ENCODE measurements at regions not wholly inside any gene's neighbourhood (a gene's known extent, or its start where the extent isn't known, plus 50 kb on each side); places are given as distances from the start of the nearest gene placed in this dataset.
"Not testable (repeated sequence)": the region's sequence is repeated elsewhere in the genome, so short reads cannot be mapped to it uniquely, and the experiment has no call there.

- no peak for DNase-seq
Observed at GRCh38 chr4:130922955-130923354, 1827.0 kb downstream of the C4orf33 start.

DNA sequence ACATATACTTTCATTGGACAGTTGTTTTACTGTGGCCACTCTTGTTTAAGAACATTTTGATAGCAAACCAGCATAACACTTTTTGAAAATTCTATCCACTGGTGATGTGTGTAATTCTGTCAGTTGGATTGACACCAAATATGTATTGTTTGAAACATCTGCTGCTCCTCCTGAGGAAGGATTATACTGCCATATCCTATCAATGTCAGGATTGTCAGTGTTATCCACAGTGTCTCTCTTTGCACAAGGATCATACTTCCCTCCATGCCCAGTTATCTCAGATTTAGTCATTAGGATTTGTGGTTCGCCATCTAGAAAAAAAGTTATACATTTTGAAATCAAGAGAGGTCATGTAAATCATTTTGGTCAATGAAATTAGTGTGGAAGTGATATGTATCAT is 1859.6 kb downstream of the C4orf33 start:
- no peak for DNase-seq

DNA sequence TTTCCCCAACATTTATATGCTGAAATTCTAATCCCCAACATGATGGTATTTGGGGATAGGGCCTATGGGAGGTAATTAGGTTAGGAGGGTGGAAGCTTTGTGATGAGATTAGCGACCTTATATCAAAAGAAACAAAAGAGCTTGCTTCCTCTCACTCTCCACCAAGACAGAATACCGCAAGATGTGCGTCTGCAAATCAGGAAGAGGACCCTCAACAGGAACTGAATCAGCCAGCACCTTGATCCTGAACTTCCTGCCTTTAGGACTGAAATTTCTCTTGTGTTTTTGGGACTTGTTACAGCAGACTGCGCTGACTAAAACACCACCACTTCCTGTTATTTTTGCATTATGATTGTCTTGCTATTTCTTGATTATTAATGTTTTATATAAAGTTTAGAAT is 1889.4 kb downstream of the C4orf33 start:
- no peak for DNase-seq

- no peak for DNase-seq
Observed at GRCh38 chr4:130995988-130996387, 1900.0 kb downstream of the C4orf33 start.

GRCh38 chr4:131001371-131001770 is 1905.4 kb downstream of the C4orf33 start:
- DNase-seq = no peak

DNA sequence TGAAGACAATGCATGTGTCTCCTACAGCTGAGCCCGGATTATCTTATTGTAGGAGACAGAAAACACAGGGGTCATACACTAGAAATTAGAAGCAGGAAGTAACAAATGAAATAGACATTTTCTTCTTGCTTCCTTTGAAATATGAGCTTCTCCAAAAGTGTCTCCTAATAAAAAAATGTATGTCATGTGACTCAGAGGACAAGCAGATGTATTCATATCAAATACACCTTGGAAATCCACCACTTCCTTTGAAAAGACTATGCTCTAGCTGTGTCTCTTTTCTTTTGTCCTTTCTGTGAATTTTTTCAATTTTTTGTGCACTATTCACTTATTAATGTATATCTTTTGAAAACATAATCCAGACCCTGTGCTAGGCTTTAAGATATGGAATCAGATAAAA is 1906.2 kb downstream of the C4orf33 start:
- no peak for DNase-seq

- no peak for DNase-seq
Observed at GRCh38 chr4:131006388-131006787, 1910.4 kb downstream of the C4orf33 start.

- DNase-seq = not testable (repeated sequence)
Observed at GRCh38 chr4:131011961-131012360, 1916.0 kb downstream of the C4orf33 start.

GRCh38 chr4:131013226-131013625 is 1917.3 kb downstream of the C4orf33 start:
- no peak for DNase-seq

GRCh38 chr4:131026771-131027170 is 1930.8 kb downstream of the C4orf33 start:
- no peak for DNase-seq

DNA sequence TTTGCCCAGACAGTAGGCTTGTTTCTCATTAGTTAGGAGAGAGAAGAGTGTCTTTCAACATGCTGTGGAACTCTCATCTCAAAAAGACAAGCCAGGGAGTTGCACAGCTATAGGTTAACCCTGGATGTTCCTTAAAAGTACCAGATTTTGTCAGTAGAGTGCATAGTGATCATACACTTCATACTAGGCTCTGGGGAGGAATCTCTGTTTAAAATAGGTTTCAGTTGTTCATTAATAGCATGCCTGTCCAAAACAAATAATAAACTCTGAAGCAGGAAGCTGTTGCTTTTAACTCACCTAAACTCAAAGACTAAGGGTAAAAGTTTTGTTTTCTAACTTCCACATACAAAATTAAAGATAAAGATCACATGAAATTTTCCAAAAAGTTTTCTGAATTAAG is 1948.4 kb downstream of the C4orf33 start:
- no peak for DNase-seq

DNA sequence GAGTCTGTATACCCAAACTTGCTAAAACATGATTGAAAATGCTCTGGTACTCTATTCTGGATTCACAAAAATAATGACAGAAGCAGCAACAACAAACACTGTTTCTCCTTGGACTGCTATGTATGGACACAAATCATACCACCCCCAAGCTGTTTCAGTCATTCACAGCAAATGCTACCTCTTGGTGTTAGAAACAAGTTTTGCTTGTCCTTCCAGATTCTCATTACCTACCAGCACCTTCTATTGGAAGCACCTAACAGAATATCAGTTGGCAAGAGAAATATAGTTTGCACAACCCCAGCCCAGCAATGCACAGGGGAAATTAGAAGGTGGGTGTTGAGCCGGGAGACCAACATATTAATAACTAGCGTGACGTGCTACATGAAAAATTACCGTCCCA is 1950.9 kb downstream of the C4orf33 start:
- no peak for DNase-seq

DNA sequence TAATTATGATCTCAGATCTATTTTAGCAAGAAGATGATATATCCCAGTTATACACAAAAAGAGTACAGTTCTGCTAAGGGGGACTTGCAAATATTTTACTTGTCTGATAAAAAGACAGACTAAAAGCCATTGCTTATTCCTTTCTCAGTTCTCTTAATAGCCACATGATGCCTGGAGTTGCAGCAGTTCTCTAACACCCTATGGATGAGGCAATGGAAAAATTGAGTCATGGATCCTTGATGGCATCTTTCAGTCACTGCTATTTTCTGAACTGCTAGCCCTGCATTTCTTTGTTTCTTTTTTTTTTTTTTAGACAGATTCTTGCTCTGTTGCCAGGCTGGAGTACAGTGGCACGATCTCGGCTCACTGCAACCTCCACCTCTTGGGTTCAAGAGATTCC is 1956.7 kb downstream of the C4orf33 start:
- DNase-seq = no peak

- DNase-seq = no peak
Observed at GRCh38 chr4:131054489-131055019, 1958.6 kb downstream of the C4orf33 start.

GRCh38 chr4:131061734-131062133 is 1965.8 kb downstream of the C4orf33 start:
- DNase-seq = no peak

- no peak for DNase-seq
Observed at GRCh38 chr4:131063878-131064277, 1967.9 kb downstream of the C4orf33 start.

GRCh38 chr4:131081069-131081468 is 1985.1 kb downstream of the C4orf33 start:
- DNase-seq = no peak

DNA sequence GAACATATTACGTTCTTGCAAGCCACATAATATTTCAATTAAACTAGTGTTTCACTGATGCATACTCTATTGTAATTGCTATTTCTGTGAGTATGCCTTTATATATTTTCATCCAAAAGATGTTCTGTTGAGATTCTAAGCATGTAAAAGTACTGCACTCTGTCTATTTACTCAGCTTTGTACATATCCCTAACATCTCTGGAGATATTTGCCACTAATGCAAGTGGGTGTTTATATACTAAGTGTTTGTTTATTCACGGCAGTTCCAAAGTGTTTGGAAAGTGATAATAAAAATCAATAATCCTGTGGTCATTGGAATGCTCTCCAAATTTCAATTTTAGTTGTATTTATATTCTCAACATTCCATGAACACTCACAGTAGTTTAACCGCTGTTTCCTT is 1989.0 kb downstream of the C4orf33 start:
- no peak for DNase-seq

- no peak for DNase-seq
Observed at GRCh38 chr4:131091896-131092295, 1995.9 kb downstream of the C4orf33 start.

GRCh38 chr4:131093303-131093702 is 1997.4 kb downstream of the C4orf33 start:
- no peak for DNase-seq

DNA sequence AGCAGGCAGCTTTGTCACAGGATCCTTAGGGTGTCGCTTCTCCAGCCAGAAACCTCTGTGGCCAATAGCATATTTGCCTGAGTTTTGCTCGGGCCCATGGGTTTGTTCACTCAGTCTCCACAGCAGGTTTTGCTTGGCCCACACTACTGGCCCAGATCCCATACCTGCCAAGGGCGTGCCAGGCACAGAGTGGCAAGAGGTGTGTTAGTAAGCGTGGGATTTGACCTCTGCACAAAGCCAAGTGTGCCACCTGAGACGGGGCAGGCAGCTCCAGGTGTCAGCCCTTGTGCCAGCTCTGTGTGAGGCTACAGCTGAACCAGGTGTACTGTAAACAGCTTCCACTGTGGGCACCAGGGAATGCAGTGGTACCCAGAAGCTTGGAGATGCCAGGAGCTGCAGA is 2003.0 kb downstream of the C4orf33 start:
- no peak for DNase-seq

- DNase-seq = no peak
Observed at GRCh38 chr4:131113273-131113672, 2017.3 kb downstream of the C4orf33 start.

DNA sequence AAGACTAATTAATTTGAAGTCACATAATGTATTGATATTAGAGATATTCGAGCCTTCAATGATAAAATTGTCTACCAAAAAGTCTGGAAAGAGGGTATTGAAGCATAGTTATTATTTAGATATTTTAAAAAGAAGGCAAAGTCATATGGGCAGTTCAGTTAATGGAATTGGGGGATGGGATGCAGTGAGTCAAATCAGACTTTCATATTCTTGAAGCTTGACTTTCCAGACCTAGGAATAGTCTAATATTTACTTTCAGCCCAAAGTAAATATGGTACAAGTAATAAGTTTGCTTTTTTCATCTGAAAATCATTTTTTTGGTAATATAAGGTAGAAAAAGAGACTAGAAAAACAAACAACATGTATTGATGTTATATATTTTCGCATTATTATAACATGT is 2017.8 kb downstream of the C4orf33 start:
- DNase-seq = no peak

- DNase-seq = no peak
Observed at GRCh38 chr4:131119661-131120060, 2023.7 kb downstream of the C4orf33 start.

- no peak for DNase-seq
Observed at GRCh38 chr4:131137196-131137595, 2011.9 kb upstream of the PCDH10 start.

- DNase-seq = no peak
Observed at GRCh38 chr4:131159261-131159660, 1989.8 kb upstream of the PCDH10 start.

Data from activated gamma-delta T cell treated with Interleukin-2 at 50 U/mL for 16 hours (primary cell).